NCI-H2107 treated with DMSO at 0.1 percent for 48 hours (cell line): ENCODE measurements at regions not wholly inside any gene's neighbourhood (a gene's known extent, or its start where the extent isn't known, plus 50 kb on each side); places are given as distances from the start of the nearest gene placed in this dataset.
"Not testable (repeated sequence)": the region's sequence is repeated elsewhere in the genome, so short reads cannot be mapped to it uniquely, and the experiment has no call there.

Experiments
- DNase-seq: peaks from one replicate; lab custom pipeline; 2025; ENCODE audit not compliant: unreplicated experiment; lab: John Stamatoyannopoulos, UW

- DNase-seq: no peak
Measured at GRCh38 chr3:182650568-182651128, 142.7 kb upstream of the ATP11B start.

GRCh38 chr3:182651461-182651860 lies 141.8 kb upstream of the ATP11B start:
- no peak for DNase-seq

GRCh38 chr3:182653065-182653464 lies 140.2 kb upstream of the ATP11B start:
- not testable (repeated sequence) for DNase-seq

- no peak for DNase-seq
Measured at GRCh38 chr3:182668541-182668940, 124.8 kb upstream of the ATP11B start.

- no peak for DNase-seq
Measured at GRCh38 chr3:182668974-182669373, 124.3 kb upstream of the ATP11B start.

- DNase-seq: no peak
Measured at GRCh38 chr3:182671541-182671940, 121.8 kb upstream of the ATP11B start.

- no peak for DNase-seq
Measured at GRCh38 chr3:182671942-182672341, 121.4 kb upstream of the ATP11B start.

- no peak for DNase-seq
Measured at GRCh38 chr3:182673336-182673735, 120.0 kb upstream of the ATP11B start.

- DNase-seq: peak; percentile 56
Measured at GRCh38 chr3:182682263-182683241, 110.8 kb upstream of the ATP11B start.

- peak; percentile 95 for DNase-seq
Measured at GRCh38 chr3:182683453-182683852, 109.9 kb upstream of the ATP11B start.

- no peak for DNase-seq
Measured at GRCh38 chr3:182683858-182684257, 109.4 kb upstream of the ATP11B start.

GRCh38 chr3:182686033-182686886 lies 107.0 kb upstream of the ATP11B start:
- DNase-seq: no peak

GRCh38 chr3:182690172-182690571 lies 103.1 kb upstream of the ATP11B start:
- DNase-seq: no peak

- no peak for DNase-seq
Measured at GRCh38 chr3:182692021-182692420, 101.3 kb upstream of the ATP11B start.

GRCh38 chr3:182692695-182693094 lies 100.6 kb upstream of the ATP11B start:
- no peak for DNase-seq

GRCh38 chr3:182693723-182694122 lies 99.6 kb upstream of the ATP11B start:
- DNase-seq: no peak

- DNase-seq: no peak
Measured at GRCh38 chr3:182696916-182697315, 96.4 kb upstream of the ATP11B start.

- DNase-seq: no peak
Measured at GRCh38 chr3:182697345-182697919, 95.9 kb upstream of the ATP11B start.

GRCh38 chr3:182698078-182698477 lies 95.2 kb upstream of the ATP11B start:
- no peak for DNase-seq

GRCh38 chr3:182699550-182700170 lies 93.6 kb upstream of the ATP11B start:
- DNase-seq: no peak

GRCh38 chr3:182702216-182702615 lies 91.1 kb upstream of the ATP11B start:
- no peak for DNase-seq
